H9 (cell line): ENCODE measurements at regions not wholly inside any gene's neighbourhood (a gene's known extent, or its start where the extent isn't known, plus 50 kb on each side); places are given as distances from the start of the nearest gene placed in this dataset.

Experiments
- DNase-seq: peaks from one replicate; pipeline ENCODE4 v3.0.0-alpha.2; 2017
- H2AFZ ChIP-seq: one replicate; pipeline ENCODE4 v1.6.1; 2013; ENCODE audit warnings: mild to moderate bottlenecking, low read length, control low read depth, moderate library complexity
- H2AK5ac ChIP-seq: 2 replicates; pipeline ENCODE4 v1.6.1; 2013; ENCODE audit warnings: low read length, control low read depth, mixed read lengths; ENCODE audit not compliant: insufficient read length
- H2BK120ac ChIP-seq: one replicate; pipeline ENCODE4 v1.6.1; 2013; ENCODE audit warnings: low read depth, mild to moderate bottlenecking, low read length, control low read depth, inconsistent platforms; ENCODE audit not compliant: poor library complexity, severe bottlenecking
- H2BK12ac ChIP-seq: 2 replicates; pipeline ENCODE4 v1.6.1; 2013; ENCODE audit warnings: low read length, control low read depth, mixed read lengths, low read depth; ENCODE audit not compliant: insufficient read length
- H2BK15ac ChIP-seq: 2 replicates; pipeline ENCODE4 v1.6.1; 2013; ENCODE audit warnings: low read depth, low read length, control low read depth
- H2BK20ac ChIP-seq: one replicate; pipeline ENCODE4 v1.6.1; 2013; ENCODE audit warnings: low read depth, mild to moderate bottlenecking, low read length, control low read depth, inconsistent platforms; ENCODE audit not compliant: poor library complexity, severe bottlenecking
- H2BK5ac ChIP-seq: 2 replicates; pipeline ENCODE4 v1.6.1; 2013; ENCODE audit warnings: low read length, control low read depth, mixed read lengths; ENCODE audit not compliant: insufficient read length
- H3K14ac ChIP-seq: 2 replicates; pipeline ENCODE4 v1.6.1; 2013; ENCODE audit warnings: low read length, control low read depth; ENCODE audit not compliant: insufficient read depth
- H3K18ac ChIP-seq: 2 replicates; pipeline ENCODE4 v1.6.1; 2013; ENCODE audit warnings: low read depth, mild to moderate bottlenecking, mixed read lengths, low read length, control low read depth; ENCODE audit not compliant: insufficient read length
- H3K23ac ChIP-seq: 2 replicates; pipeline ENCODE4 v1.6.1; 2013; ENCODE audit warnings: low read length, control low read depth, mixed read lengths, low read depth; ENCODE audit not compliant: insufficient read length
- H3K23me2 ChIP-seq: 2 replicates; pipeline ENCODE4 v1.6.1; 2013; ENCODE audit warnings: low read depth, mild to moderate bottlenecking, mixed read lengths, low read length, control low read depth; ENCODE audit not compliant: insufficient read length, poor library complexity, severe bottlenecking
- H3K27ac ChIP-seq: 2 replicates; pipeline ENCODE4 v1.5.1; 2013; ENCODE audit warnings: low read length, control low read depth, mixed read lengths, low read depth; ENCODE audit not compliant: insufficient read length
- H3K27me3 ChIP-seq: 2 replicates; pipeline ENCODE4 v1.6.1; 2013; ENCODE audit warnings: low read length, control low read depth, inconsistent platforms; ENCODE audit not compliant: insufficient read depth
- H3K4ac ChIP-seq: 2 replicates; pipeline ENCODE4 v1.6.1; 2013; ENCODE audit warnings: low read depth, mild to moderate bottlenecking, control low read depth, inconsistent platforms, low read length, moderate library complexity
- H3K4me1 ChIP-seq: 2 replicates; pipeline ENCODE4 v1.6.1; 2013; ENCODE audit warnings: low read length, control low read depth, inconsistent platforms; ENCODE audit not compliant: insufficient read depth
- H3K4me2 ChIP-seq: 2 replicates; pipeline ENCODE4 v1.6.1; 2013; ENCODE audit warnings: low read length, control low read depth, mixed read lengths; ENCODE audit not compliant: insufficient read length, insufficient read depth
- H3K56ac ChIP-seq: 2 replicates; pipeline ENCODE4 v1.6.1; 2013; ENCODE audit warnings: low read depth, mild to moderate bottlenecking, mixed read lengths, low read length, control low read depth; ENCODE audit not compliant: insufficient read length
- H3K79me1 ChIP-seq: 2 replicates; pipeline ENCODE4 v1.6.1; 2013; ENCODE audit warnings: low read depth, mild to moderate bottlenecking, moderate library complexity, low read length, control low read depth, inconsistent platforms; ENCODE audit not compliant: insufficient read depth, poor library complexity, severe bottlenecking
- H3K79me2 ChIP-seq: 2 replicates; pipeline ENCODE4 v1.6.1; 2013; ENCODE audit warnings: low read length, control low read depth, inconsistent platforms; ENCODE audit not compliant: insufficient read depth
- H3K9ac ChIP-seq: 2 replicates; pipeline ENCODE4 v1.6.1; 2013; ENCODE audit warnings: low read length, control low read depth, mixed read lengths; ENCODE audit not compliant: insufficient read length; ENCODE audit errors: extremely low read depth
- H3K9me3 ChIP-seq: one replicate; pipeline ENCODE4 v1.6.1; 2013; ENCODE audit warnings: low read depth, low read length, inconsistent platforms; ENCODE audit not compliant: control insufficient read depth
- H3T11ph ChIP-seq: one replicate; pipeline ENCODE4 v1.6.1; 2013; ENCODE audit warnings: mild to moderate bottlenecking, low read length, control low read depth, inconsistent platforms
- H4K20me1 ChIP-seq: one replicate; pipeline ENCODE4 v1.6.1; 2013; ENCODE audit not compliant: control insufficient read depth, insufficient read length, insufficient read depth
- H4K5ac ChIP-seq: 2 replicates; pipeline ENCODE4 v1.6.1; 2013; ENCODE audit warnings: low read depth, mild to moderate bottlenecking, mixed read lengths, low read length, control low read depth; ENCODE audit not compliant: insufficient read length
- H4K8ac ChIP-seq: replicated peaks from 2 replicates; pipeline ENCODE4 v1.6.1; 2013; ENCODE audit warnings: low read length, control low read depth, mixed read lengths, low read depth; ENCODE audit not compliant: insufficient read length
- H4K91ac ChIP-seq: 2 replicates; pipeline ENCODE4 v1.6.1; 2013; ENCODE audit warnings: low read depth, mild to moderate bottlenecking, moderate library complexity, mixed read lengths, low read length, control low read depth; ENCODE audit not compliant: insufficient read length
- H3K27ac Mint-ChIP-seq, 3 experiments: 2 replicates in 2 of 3; 3 replicates in 1 of 3; pipeline ENCODE4 v1.8.0; 2020 to 2021; ENCODE audit warnings: mixed read lengths in 3 of 3, mild to moderate bottlenecking in 1 of 3, moderate library complexity in 1 of 3
- H3K27me3 Mint-ChIP-seq: 2 replicates; pipeline ENCODE4 v1.8.0; 2021; ENCODE audit warnings: low read depth, mild to moderate bottlenecking, moderate library complexity, mixed read lengths
- H3K36me3 Mint-ChIP-seq, 3 experiments: 2 replicates in 2 of 3; 3 replicates in 1 of 3; pipeline ENCODE4 v1.8.0; 2020 to 2021; ENCODE audit warnings: low read depth in 3 of 3, mixed read lengths in 3 of 3; ENCODE audit not compliant: insufficient read depth in 1 of 3
- H3K4me1 Mint-ChIP-seq, 2 experiments: 2 replicates each; pipeline ENCODE4 v1.8.0; 2020; ENCODE audit warnings: mixed read lengths in 2 of 2
- H3K4me3 Mint-ChIP-seq, 2 experiments: 2 replicates in 1 of 2; 3 replicates in 1 of 2; pipeline ENCODE4 v1.8.0; 2020 to 2021; ENCODE audit warnings: mild to moderate bottlenecking in 2 of 2, mixed read lengths in 2 of 2, moderate library complexity in 1 of 2
- H3K9me3 Mint-ChIP-seq, 2 experiments: 2 replicates in 1 of 2; 3 replicates in 1 of 2; pipeline ENCODE4 v1.8.0; 2020; ENCODE audit warnings: mild to moderate bottlenecking in 2 of 2, mixed read lengths in 2 of 2, moderate library complexity in 1 of 2
- CTCF ChIP-seq: fragments of 200-600 bp; sonication (generic); conservative IDR thresholded peaks from 3 replicates; pipeline ENCODE4 v1.8.0; 2021; ENCODE audit warnings: antibody characterized with exemption, mild to moderate bottlenecking
- WGBS: extraction: QIAGEN DNeasy Blood & Tissue Kit; methylation state at CpG from one replicate; pipeline ENCODE4 v1.1.7; 2013; ENCODE audit warnings: missing lambda C conversion rate, low lambda C conversion rate, mixed read lengths; ENCODE audit not compliant: insufficient read length; ENCODE audit errors: extremely low coverage; 5-methylcytosine and 5-hydroxymethylcytosine counted together

GRCh38 chr5:52693836-52694235, 93.9 kb upstream of the ITGA1 start:
- no peak overlapping the region for H3K4ac ChIP-seq
- H4K5ac ChIP-seq, result no peak overlapping the region
- Mint-ChIP-seq H3K36me3 (no peaks in the 10 kb centered on the region), H3K27ac (no peak overlapping the region), H3K9me3 (no peaks in the 10 kb centered on the region), H3K4me1 (peaks cover 41 to 43% of the 10 kb centered on the region in 2 experiments), H3K27me3 (no peaks in the 10 kb centered on the region), H3K4me3 (no peak overlapping the region)
- no peaks in the 10 kb centered on the region for H3K79me2 ChIP-seq
- no CpG with 5 or more reads among the region's 1 CpG for WGBS
- no peak for DNase-seq
- H2BK20ac ChIP-seq, result no peak overlapping the region
- no peaks in the 10 kb centered on the region for H3K79me1 ChIP-seq
- no peaks in the 10 kb centered on the region for H3K23me2 ChIP-seq
- H3K23ac ChIP-seq, result no peak overlapping the region
- H4K8ac ChIP-seq, result no peak overlapping the region
- no peak overlapping the region for H2AK5ac ChIP-seq
- H2AFZ ChIP-seq, result no peak overlapping the region
- H3K18ac ChIP-seq, result no peak overlapping the region
- no peak overlapping the region for H3K4me2 ChIP-seq
- no peak overlapping the region for H3T11ph ChIP-seq
- H2BK15ac ChIP-seq, result no peak overlapping the region
- no peaks in the 10 kb centered on the region for H4K20me1 ChIP-seq
- H3K14ac ChIP-seq, result no peak overlapping the region
- H2BK5ac ChIP-seq, result no peak overlapping the region
- no peak overlapping the region for H4K91ac ChIP-seq
- no peaks in the 10 kb centered on the region for H3K9me3 ChIP-seq
- no peak for TF ChIP-seq CTCF
- no peaks in the 10 kb centered on the region for H3K27me3 ChIP-seq
- H3K27ac ChIP-seq, result no peak overlapping the region
- no peak overlapping the region for H3K9ac ChIP-seq
- H2BK120ac ChIP-seq, result no peak overlapping the region
- H2BK12ac ChIP-seq, result no peak overlapping the region
- no peak overlapping the region for H3K56ac ChIP-seq
- peaks cover 6% of the 10 kb centered on the region; the same call in 1 of the 2 replicates for H3K4me1 ChIP-seq
